ENCODE measurements at regions not wholly inside any gene's neighbourhood (a gene's known extent, or its start where the extent isn't known, plus 50 kb on each side); places are given as distances from the start of the nearest gene placed in this dataset.

DNA sequence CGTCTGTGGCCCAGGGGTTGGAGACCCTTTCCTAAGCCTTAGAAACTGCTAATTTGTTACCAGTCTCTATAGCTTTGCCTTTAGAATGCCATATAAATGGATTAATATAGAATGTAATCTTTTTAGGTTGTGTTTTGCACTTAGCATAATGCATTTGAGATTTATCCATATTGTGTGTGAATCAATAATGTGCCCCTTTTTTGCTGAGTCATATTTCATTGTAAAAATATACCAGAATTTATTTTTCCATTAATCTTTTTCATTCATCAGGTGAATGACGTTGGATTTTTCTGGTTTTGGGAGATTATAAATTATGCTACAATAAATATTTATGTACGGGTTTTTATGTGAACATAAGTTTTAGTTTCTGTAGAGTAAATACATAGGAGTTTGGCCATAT lies 478.8 kb upstream of the MAGEB18 start (continued):
- TF ChIP-seq E2F5 (CRISPR knock-in tag; IDR thresholded peaks at IDR 0.05), result no peak
- no peak for TF ChIP-seq ZNF317 (CRISPR knock-in tag; IDR thresholded peaks at IDR 0.05; ENCODE audit: borderline replicate concordance, low read depth)

- no peaks in the 10 kb centered on the region for H3K27me3 Mint-ChIP-seq (ENCODE audit: low read depth)
- DNase-seq (ENCODE audit: low spot score) (no peak), ATAC-seq (no peak)
- ChIA-PET POLR2A (no interaction called here), CTCF (no interaction called here)
- no peaks in the 10 kb centered on the region for H3K36me3 Mint-ChIP-seq
- H3K27ac Mint-ChIP-seq, result no peak overlapping the region
- H3K9me3 Mint-ChIP-seq, result no peaks in the 10 kb centered on the region
- no peaks in the 10 kb centered on the region for H3K4me1 Mint-ChIP-seq
- TF ChIP-seq ESRRA (CRISPR knock-in tag; IDR thresholded peaks at IDR 0.05; ENCODE audit: borderline replicate concordance), result no peak
- H3K4me3 Mint-ChIP-seq, result no peak overlapping the region
These were observed 474.4 kb upstream of the MAGEB18 start for GRCh38 chrX:25663701-25664100.

DNA sequence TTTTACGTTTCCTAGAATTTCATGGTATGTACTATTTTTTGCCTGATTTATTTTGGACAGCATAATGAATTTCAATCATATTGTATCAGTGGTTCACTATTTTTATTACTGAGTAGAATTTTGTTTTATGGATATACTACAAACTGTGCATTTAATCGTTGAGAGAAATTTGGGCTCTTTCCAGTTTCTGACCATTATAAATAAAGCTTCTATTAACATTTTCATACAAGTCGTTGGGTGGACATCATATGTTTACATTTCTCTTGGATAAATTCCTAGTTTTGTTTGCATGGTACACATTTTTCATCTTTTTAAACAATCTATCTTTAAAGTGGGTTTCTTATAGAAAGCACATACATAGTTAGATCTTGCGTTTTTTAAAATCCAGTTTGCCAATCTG lies 472.7 kb upstream of the MAGEB18 start:
- Mint-ChIP-seq H3K27ac (no peak overlapping the region), H3K36me3 (no peaks in the 10 kb centered on the region), H3K4me3 (no peak overlapping the region), H3K4me1 (no peaks in the 10 kb centered on the region), H3K9me3 (no peaks in the 10 kb centered on the region), H3K27me3 (ENCODE audit: low read depth) (no peaks in the 10 kb centered on the region)
- ChIA-PET CTCF (no interaction called here), POLR2A (no interaction called here)
- TF ChIP-seq CREB1 (CRISPR knock-in tag; IDR thresholded peaks at IDR 0.05), result no peak
- no peak for TF ChIP-seq NFATC4 (CRISPR knock-in tag; IDR thresholded peaks at IDR 0.05)
- no peak for TF ChIP-seq E2F4 (CRISPR knock-in tag; IDR thresholded peaks at IDR 0.05; ENCODE audit: borderline replicate concordance, low read depth)
- no peak for TF ChIP-seq ESRRA (CRISPR knock-in tag; IDR thresholded peaks at IDR 0.05; ENCODE audit: borderline replicate concordance)
- TF ChIP-seq, protein P1, sequence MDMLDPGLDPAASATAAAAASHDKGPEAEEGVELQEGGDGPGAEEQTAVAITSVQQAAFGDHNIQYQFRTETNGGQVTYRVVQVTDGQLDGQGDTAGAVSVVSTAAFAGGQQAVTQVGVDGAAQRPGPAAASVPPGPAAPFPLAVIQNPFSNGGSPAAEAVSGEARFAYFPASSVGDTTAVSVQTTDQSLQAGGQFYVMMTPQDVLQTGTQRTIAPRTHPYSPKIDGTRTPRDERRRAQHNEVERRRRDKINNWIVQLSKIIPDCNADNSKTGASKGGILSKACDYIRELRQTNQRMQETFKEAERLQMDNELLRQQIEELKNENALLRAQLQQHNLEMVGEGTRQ (CRISPR knock-in tag; IDR thresholded peaks at IDR 0.05), result no peak
- no peak for TF ChIP-seq ATF3 (CRISPR knock-in tag; conservative IDR thresholded peaks at IDR 0.05)
- no peak for TF ChIP-seq ZNF138 (CRISPR knock-in tag; conservative IDR thresholded peaks at IDR 0.05)
- no peak for TF ChIP-seq E2F5 (CRISPR knock-in tag; IDR thresholded peaks at IDR 0.05)
- TF ChIP-seq, protein P2, sequence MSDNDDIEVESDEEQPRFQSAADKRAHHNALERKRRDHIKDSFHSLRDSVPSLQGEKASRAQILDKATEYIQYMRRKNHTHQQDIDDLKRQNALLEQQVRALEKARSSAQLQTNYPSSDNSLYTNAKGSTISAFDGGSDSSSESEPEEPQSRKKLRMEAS (CRISPR knock-in tag; IDR thresholded peaks at IDR 0.05), result no peak
- DNase-seq (ENCODE audit: low spot score), result no peak
- ATAC-seq, result no peak

GRCh38 chrX:25667681-25668080 lies 470.5 kb upstream of the MAGEB18 start:
- H3K27ac Mint-ChIP-seq, result no peak overlapping the region
- H3K4me3 Mint-ChIP-seq, result no peak overlapping the region
- ATAC-seq (no peak), DNase-seq (ENCODE audit: low spot score) (no peak)
- no peaks in the 10 kb centered on the region for H3K9me3 Mint-ChIP-seq
- CTCF ChIA-PET, result no interaction called here
- TF ChIP-seq, protein P3, sequence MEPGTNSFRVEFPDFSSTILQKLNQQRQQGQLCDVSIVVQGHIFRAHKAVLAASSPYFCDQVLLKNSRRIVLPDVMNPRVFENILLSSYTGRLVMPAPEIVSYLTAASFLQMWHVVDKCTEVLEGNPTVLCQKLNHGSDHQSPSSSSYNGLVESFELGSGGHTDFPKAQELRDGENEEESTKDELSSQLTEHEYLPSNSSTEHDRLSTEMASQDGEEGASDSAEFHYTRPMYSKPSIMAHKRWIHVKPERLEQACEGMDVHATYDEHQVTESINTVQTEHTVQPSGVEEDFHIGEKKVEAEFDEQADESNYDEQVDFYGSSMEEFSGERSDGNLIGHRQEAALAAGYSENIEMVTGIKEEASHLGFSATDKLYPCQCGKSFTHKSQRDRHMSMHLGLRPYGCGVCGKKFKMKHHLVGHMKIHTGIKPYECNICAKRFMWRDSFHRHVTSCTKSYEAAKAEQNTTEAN (CRISPR knock-in tag; IDR thresholded peaks at IDR 0.05), result no peak
- TF ChIP-seq OVOL2 (CRISPR knock-in tag; IDR thresholded peaks at IDR 0.05; ENCODE audit: borderline replicate concordance) (no peak), ATF3 (CRISPR knock-in tag; conservative IDR thresholded peaks at IDR 0.05) (no peak), MXD4 (CRISPR knock-in tag; IDR thresholded peaks at IDR 0.05; ENCODE audit: borderline replicate concordance) (no peak)
- H3K27me3 Mint-ChIP-seq (ENCODE audit: low read depth), result no peaks in the 10 kb centered on the region
- H3K4me1 Mint-ChIP-seq, result no peaks in the 10 kb centered on the region
- POLR2A ChIA-PET, result no interaction called here
- no peaks in the 10 kb centered on the region for H3K36me3 Mint-ChIP-seq
